SKM-1 treated with dmso at 0.1 percent for 144 hours (cell line): ENCODE measurements at regions not wholly inside any gene's neighbourhood (a gene's known extent, or its start where the extent isn't known, plus 50 kb on each side); places are given as distances from the start of the nearest gene placed in this dataset.
"Not testable (repeated sequence)": the region's sequence is repeated elsewhere in the genome, so short reads cannot be mapped to it uniquely, and the experiment has no call there.

Experiments
- DNase-seq: peaks from one replicate; lab custom pipeline; 2025; ENCODE audit not compliant: unreplicated experiment; lab: John Stamatoyannopoulos, UW

DNA sequence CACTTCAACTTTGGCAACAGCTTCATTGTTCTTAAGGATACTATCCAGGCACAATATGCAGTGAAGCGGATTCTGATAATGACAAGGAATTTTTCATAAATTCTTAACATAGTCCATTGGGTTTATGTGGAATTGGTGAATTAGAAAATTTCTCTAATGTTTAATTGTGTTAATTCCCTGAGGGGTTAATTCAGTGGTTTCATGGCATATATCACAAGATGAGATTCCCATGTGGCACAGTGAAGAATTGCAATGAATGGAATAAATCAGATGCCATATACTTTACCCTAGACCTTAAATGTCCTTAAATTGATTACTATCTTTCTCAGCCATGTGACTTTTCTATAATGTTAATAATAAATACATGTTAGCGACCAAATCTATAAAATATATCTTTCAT, 1244.1 kb downstream of the ROBO2 start:
- DNase-seq = no peak

DNA sequence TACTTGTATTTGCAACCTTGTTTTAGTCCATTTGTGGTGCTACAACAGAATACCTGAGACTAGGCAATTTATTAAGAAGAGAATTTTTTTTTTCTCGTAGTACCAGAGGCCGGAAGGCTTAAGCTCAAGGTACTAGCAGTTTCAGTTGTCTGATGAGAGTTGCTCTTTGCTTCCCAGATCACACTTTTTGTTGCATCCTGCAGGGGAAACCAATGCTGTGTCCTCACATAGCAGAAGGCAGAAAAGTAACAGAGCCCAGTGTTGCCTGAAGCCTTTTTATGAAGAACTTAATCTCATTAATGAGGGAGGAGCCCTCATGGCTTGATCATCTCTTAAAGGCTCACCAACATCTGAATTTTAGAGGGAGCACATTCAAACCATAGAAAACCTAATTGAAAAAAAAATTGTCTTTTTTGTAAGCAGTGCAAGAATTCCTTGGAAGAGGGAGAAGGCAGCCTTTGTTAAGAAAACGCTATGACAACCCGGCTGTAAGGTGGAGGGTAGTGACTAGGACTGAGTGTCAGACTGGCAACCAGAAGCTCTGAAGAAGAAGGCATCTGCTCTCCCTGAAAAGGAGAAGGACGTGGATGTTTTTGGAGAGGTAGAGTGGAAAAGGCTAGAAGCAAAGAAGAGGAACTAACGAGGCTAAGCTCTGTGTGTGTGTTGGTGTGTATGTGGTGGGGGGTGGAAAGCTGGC, 1245.3 kb downstream of the ROBO2 start:
- no peak for DNase-seq

GRCh38 chr3:78287085-78287484, 1247.2 kb downstream of the ROBO2 start:
- DNase-seq = no peak

DNA sequence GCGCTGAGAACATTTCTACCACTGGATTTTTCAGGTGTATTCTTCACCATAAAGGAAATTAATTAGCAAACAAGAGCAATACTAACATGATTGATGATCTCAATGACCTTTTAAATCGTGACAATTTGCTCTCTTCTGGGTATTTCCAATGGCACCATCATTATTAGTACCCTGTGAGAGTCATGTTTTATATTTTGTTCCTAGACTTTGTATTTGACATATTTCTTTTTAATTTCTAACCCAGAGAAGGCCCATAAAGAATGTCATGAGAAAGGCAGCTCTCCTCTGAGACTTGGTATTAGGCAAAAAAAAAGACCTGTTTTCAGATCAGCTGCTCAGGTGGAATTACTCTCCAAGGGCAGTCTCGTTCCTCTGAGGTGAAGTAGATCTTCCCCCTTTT, 1253.4 kb downstream of the ROBO2 start:
- no peak for DNase-seq

GRCh38 chr3:78304115-78304514, 1264.2 kb downstream of the ROBO2 start:
- no peak for DNase-seq

DNA sequence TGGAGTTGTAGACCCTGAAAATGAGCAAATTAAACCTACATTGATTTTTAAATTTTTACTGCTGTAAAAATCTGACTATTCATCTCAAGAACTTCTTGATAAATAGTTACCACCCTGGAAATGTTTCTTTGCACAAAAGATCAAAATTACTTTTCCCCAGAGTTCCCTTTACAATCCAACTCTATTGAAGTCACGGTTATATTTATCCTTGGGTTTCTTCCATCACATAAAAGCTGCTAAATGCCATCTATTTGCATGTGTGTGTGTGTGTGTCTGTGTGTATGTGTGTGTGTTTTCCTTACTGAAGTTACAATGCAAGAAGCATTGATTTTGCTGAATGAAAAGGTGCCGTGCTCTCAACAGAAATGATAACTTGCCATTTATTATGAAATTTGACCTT, 1273.0 kb downstream of the ROBO2 start:
- no peak for DNase-seq

GRCh38 chr3:78313332-78313731, 1273.4 kb downstream of the ROBO2 start:
- DNase-seq = no peak

- DNase-seq = no peak
Measured at GRCh38 chr3:78314327-78314726, 1274.4 kb downstream of the ROBO2 start.

GRCh38 chr3:78317774-78318173, 1277.9 kb downstream of the ROBO2 start:
- no peak for DNase-seq

GRCh38 chr3:78322780-78323179, 1282.9 kb downstream of the ROBO2 start:
- no peak for DNase-seq

- DNase-seq = no peak
Measured at GRCh38 chr3:78337801-78338211, 1297.9 kb downstream of the ROBO2 start.

DNA sequence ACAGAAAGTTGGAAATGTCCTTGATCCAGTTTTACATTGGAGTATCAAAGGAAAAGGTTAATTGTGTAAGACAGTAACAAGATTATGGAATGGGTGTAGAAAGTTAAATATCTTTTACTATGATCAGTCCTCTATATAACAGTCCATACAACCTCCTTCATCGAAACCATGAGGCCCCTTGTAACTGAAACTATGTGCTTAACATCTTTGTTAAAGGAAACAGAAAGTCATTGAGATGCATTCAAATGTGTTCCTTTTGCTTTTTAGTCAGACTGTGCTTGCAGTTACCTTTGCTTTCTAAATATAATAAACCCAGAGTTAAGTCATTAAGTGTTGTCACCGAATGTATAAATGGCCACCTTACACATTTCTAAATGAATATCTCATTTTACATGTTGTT, 1298.5 kb downstream of the ROBO2 start:
- DNase-seq = no peak

- DNase-seq = no peak
Measured at GRCh38 chr3:78343221-78343620, 1303.3 kb downstream of the ROBO2 start.

DNA sequence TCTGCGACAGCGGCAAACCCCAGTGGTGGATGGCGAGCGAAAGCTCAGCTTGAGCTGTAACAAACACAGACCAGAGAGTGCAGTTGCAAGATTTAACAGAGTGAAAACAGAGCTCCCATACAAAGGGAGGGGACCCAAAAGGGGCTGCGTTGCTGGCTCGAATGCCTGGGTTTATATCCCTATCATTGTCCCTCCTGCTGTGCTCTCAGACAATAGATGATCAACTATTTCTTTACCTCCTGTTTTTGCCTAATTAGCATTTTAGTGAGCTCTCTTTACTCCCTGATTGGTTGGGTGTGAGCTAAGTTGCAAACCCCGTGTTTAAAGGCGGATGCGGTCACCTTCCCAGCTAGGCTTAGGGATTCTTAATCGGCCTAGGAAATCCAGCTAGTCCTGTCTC, 1304.4 kb downstream of the ROBO2 start:
- not testable (repeated sequence) for DNase-seq

- DNase-seq = no peak
Measured at GRCh38 chr3:78344918-78345317, 1305.0 kb downstream of the ROBO2 start.

DNA sequence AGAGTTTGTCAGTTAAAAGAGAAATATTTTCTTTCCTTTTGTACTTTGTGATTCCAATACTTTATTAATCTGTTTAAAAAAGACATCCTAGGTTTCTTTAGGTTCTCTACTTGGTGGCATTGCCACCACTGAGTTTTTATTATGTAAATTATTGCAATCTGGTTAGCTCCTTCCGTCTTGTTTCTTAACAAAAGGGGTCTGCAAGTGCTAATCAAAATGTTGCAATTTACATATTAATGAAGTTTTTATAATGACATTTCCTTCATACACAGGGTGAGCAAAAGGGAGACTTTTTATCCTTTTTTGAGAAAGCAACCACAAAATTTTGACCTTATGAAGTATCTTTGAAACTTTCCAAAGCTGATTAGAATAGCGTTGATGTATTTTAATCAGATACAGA, 1307.3 kb downstream of the ROBO2 start:
- DNase-seq = no peak

GRCh38 chr3:78348664-78349063, 1308.8 kb downstream of the ROBO2 start:
- DNase-seq = no peak

DNA sequence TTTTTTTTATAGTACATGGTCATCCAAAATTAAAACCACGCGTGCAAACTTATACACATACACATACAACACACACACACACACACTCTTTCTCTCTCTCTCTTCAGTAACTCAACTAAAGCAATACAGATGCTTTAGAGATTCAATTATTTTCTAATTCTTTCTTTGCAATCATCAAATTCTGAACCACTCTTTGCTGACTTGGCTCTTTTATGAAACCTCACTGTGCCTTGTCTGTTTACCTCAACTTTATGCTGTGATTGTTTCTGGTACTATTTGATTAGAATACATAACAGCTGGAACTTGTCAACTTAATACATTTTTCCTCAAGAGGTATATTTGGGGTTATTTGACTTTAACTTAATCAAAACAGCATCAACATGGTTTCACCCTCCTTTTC, 1309.7 kb downstream of the ROBO2 start:
- no peak for DNase-seq

- no peak for DNase-seq
Measured at GRCh38 chr3:78351334-78351733, 1311.4 kb downstream of the ROBO2 start.

- no peak for DNase-seq
Measured at GRCh38 chr3:78353231-78353630, 1313.3 kb downstream of the ROBO2 start.

DNA sequence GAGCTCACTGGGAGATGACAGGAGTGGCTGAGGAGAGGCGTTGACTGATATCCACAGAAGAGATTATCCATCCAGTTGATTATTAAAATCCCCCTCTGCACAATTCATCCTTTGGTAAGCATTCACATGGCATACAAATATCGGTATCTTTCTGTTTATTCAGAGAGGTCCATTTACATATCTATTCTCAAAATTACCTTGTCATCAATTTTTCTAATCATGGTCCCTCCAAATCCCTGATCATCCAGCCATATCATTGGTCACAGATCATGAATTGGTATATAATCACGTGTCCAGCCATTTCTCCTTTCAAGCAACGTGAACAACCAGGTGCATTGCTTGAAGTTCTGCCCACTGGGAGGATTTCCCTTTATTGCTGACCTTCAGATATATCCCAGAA, 1321.0 kb downstream of the ROBO2 start:
- no peak for DNase-seq

- DNase-seq = no peak
Measured at GRCh38 chr3:78368636-78369345, 1328.9 kb downstream of the ROBO2 start.

DNA sequence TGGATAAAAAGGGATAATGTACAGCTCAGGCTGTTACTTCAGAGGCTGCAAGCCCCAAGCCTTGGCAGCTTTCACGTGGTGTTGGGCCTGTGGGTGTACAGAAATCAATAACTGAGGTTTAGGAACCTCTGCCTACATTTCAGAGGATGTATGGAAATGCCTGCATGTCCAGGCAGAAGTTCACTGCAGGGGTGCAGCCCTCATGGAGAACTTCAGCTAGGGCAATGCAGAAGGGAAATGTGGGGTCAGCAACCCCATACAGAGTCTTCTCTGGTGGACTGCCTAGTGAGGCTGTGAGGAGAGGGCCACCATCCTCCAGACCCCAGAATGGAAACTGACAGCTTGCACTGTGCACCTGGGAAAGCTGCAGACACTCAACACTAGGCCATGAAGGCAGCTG, 1350.3 kb downstream of the ROBO2 start:
- no peak for DNase-seq
